BJ (cell line): ENCODE measurements at regions not wholly inside any gene's neighbourhood (a gene's known extent, or its start where the extent isn't known, plus 50 kb on each side); places are given as distances from the start of the nearest gene placed in this dataset.

Experiments
- CTCF ChIA-PET: fragments of 350-600 bp; formaldehyde crosslinking; extraction: SDS; loops from one replicate; lab custom pipeline; 2021; ENCODE audit warnings: antibody characterized with exemption, inconsistent platforms; lab: Yijun Ruan, JAX
- POLR2A ChIA-PET: fragments of 300-600 bp; sonication (Branson Sonifier 250); formaldehyde crosslinking; extraction: SDS; loops from one replicate; lab custom pipeline; 2021; ENCODE audit warnings: antibody characterized with exemption; lab: Charles Lee
- DNase-seq: peaks from one replicate; pipeline ENCODE4 v3.0.0-alpha.2; 2011; ENCODE audit warnings: low read depth
- H3K27me3 ChIP-seq: 2 replicates; pipeline ENCODE4 v1.6.0; 2011; ENCODE audit warnings: low read length; ENCODE audit not compliant: control insufficient read depth, insufficient read depth
- H3K36me3 ChIP-seq: 2 replicates; pipeline ENCODE4 v1.5.1; 2011; ENCODE audit warnings: low read length; ENCODE audit not compliant: control insufficient read depth, insufficient read depth
- H3K4me3 ChIP-seq: 2 replicates; pipeline ENCODE4 v1.5.1; 2011; ENCODE audit warnings: low read depth, mild to moderate bottlenecking, control low read depth, low read length
- CTCF ChIP-seq: IDR thresholded peaks from 2 replicates; pipeline ENCODE4 v1.5.1; 2011; ENCODE audit warnings: low read depth, mild to moderate bottlenecking, control low read depth, inconsistent platforms, low read length, moderate library complexity; ENCODE audit not compliant: insufficient read depth

DNA sequence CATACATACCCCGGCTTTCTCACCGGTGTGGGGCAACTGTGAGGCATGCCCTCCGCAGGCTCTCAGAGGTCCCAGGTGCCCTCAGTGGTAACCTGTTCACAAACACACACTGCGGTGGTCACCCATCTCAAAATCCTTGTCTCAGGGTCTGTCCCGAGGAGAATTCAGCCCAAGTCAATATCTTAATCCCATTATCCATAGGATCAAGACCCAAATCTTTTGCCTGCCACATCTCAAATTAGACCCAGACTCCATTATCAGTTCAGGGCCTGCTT, 140.8 kb downstream of the CDC5L start:
- CTCF ChIA-PET = no interaction called here
- H3K36me3 ChIP-seq = no peaks in the 10 kb centered on the region
- DNase-seq = no peak
- H3K27me3 ChIP-seq = peaks cover 5% of the 10 kb centered on the region
- POLR2A ChIA-PET = no interaction called here
- TF ChIP-seq CTCF = no peak
- H3K4me3 ChIP-seq = no peak overlapping the region

DNA sequence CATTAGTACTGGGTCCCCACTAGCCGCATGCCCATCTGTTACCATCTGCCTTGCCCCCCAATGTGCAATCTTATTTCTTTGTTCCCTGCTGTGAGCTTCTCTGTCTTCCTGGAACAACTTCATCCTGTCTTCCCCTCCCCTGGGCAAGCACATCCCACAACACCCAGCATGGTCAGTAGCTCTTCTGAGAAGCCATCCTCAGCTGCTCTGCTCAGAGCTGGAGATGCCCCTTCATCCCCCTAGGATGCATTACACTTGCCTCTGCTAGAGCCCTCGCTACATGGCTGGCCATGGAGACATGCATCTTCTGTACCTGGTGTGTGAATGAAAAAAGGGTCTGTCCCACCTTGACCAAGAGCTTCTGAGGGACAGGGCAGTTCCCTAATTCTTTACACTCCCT, 141.2 kb downstream of the CDC5L start:
- Histone ChIP-seq H3K27me3 (peaks cover 5% of the 10 kb centered on the region), H3K36me3 (no peaks in the 10 kb centered on the region), H3K4me3 (no peak overlapping the region)
- DNase-seq = no peak
- POLR2A ChIA-PET = no interaction called here
- CTCF ChIA-PET = no interaction called here
- no peak for TF ChIP-seq CTCF

DNA sequence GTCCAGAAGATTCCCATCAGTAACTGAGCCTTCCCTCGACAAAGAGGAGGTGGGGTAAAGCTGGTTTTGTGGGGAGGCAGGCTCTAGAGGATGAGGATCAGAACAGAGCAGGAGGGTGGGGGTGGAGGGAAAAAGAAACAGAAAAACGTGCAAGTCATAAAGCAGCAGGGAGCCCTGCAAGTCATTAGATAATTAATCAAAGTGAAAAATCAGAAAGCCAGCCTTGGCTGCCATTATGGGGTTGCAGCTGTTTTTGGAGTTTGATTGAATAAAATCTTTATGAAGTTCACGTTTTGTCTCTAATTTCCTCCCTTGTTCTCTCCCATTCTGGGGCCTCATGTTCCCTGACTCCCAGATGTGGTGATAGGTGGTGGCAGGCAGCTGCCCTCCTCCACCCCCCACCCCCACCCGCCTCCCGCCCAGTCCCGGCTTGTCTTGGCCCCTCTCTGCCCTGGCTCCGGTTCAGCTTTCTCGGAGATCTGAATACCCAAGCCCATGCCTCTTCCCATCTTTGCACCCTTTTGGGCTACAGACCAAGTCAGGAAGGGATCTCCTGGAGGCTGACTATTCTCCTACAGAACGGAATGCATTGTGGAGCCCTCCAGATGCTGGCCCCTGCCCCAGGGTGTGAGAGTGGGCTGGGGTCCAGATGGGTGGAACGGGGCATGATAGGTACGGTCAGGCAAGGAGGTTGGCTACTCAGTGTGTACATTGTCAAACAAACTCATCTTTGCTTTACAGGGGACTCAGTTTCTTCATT, 141.8 kb downstream of the CDC5L start:
- CTCF ChIA-PET = interaction anchor here (1.5 kb wide), 1 partner anchor 54 kb away, joined by 4 read pairs; no protein-coding TSS in a partner anchor
- H3K4me3 ChIP-seq = no peak overlapping the region
- TF ChIP-seq CTCF = no peak
- peaks cover 5% of the 10 kb centered on the region for H3K27me3 ChIP-seq
- POLR2A ChIA-PET = no interaction called here
- DNase-seq = no peak
- no peaks in the 10 kb centered on the region for H3K36me3 ChIP-seq

- peaks cover 5% of the 10 kb centered on the region for H3K27me3 ChIP-seq
- DNase-seq = no peak
- H3K36me3 ChIP-seq = no peaks in the 10 kb centered on the region
- no peak for TF ChIP-seq CTCF
- ChIA-PET CTCF (interaction anchor here (1.5 kb wide), 1 partner anchor 55 kb away, joined by 4 read pairs; no protein-coding TSS in a partner anchor), POLR2A (no interaction called here)
- no peak overlapping the region for H3K4me3 ChIP-seq
These were observed 142.9 kb downstream of the CDC5L start for GRCh38 chr6:44530209-44530909.

DNA sequence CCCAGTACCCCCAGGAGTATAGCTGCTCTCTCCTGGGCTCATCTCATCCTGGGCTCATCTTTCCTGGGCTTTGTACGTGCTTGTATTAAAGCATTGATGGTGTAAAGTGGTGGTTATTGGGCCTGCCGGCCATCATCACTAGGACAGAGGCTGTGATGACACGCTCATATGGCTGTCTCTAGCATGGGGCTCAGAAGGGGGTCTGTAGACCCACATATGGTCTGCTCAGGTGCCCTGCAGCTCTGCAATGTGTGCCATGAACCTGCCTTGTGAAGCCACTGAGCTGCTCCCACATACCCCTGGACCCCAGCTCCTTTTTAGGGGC, 143.4 kb downstream of the CDC5L start:
- ChIA-PET POLR2A (no interaction called here), CTCF (no interaction called here)
- no peak for DNase-seq
- TF ChIP-seq CTCF = no peak
- H3K36me3 ChIP-seq = no peaks in the 10 kb centered on the region
- peaks cover 5% of the 10 kb centered on the region for H3K27me3 ChIP-seq
- H3K4me3 ChIP-seq = no peak overlapping the region
